Mesenchymal stem cell (in vitro differentiated cells and primary cell): ENCODE measurements at regions not wholly inside any gene's neighbourhood (a gene's known extent, or its start where the extent isn't known, plus 50 kb on each side); places are given as distances from the start of the nearest gene placed in this dataset.

Experiments used
- DNase-seq: peaks from one replicate; pipeline ENCODE4 v3.0.0-alpha.2; 2013
- H2AFZ ChIP-seq: one replicate; pipeline ENCODE4 v1.6.1; 2013; ENCODE audit warnings: low read depth, mild to moderate bottlenecking, control low read depth, inconsistent platforms, low read length, moderate library complexity
- H2AK5ac ChIP-seq: 2 replicates; pipeline ENCODE4 v1.6.1; 2013; ENCODE audit warnings: low read length, moderate library complexity, mild to moderate bottlenecking, inconsistent platforms; ENCODE audit not compliant: severe bottlenecking
- H2BK120ac ChIP-seq: one replicate; pipeline ENCODE4 v1.6.1; 2013; ENCODE audit warnings: low read depth, mild to moderate bottlenecking, inconsistent platforms, low read length, moderate library complexity
- H2BK12ac ChIP-seq, 2 experiments: one replicate each; pipeline ENCODE4 v1.6.1; 2013; ENCODE audit warnings: inconsistent platforms in 2 of 2, low read length in 2 of 2, mild to moderate bottlenecking in 2 of 2, moderate library complexity in 2 of 2, control low read depth in 1 of 2
- H2BK15ac ChIP-seq: one replicate; pipeline ENCODE4 v1.6.1; 2013; ENCODE audit warnings: mild to moderate bottlenecking, low read depth, inconsistent platforms; ENCODE audit not compliant: poor library complexity, severe bottlenecking
- H2BK5ac ChIP-seq: 2 replicates; pipeline ENCODE4 v1.6.1; 2013; ENCODE audit warnings: low read depth, mild to moderate bottlenecking, low read length, control low read depth, inconsistent platforms; ENCODE audit not compliant: poor library complexity, severe bottlenecking
- H3K14ac ChIP-seq, 2 experiments: one replicate each; pipeline ENCODE4 v1.6.1; 2013; ENCODE audit warnings: inconsistent platforms in 2 of 2, low read length in 2 of 2, control low read depth in 1 of 2, mild to moderate bottlenecking in 1 of 2, moderate library complexity in 1 of 2
- H3K18ac ChIP-seq, 2 experiments: one replicate each; pipeline ENCODE4 v1.6.1; 2013; ENCODE audit warnings: inconsistent platforms in 2 of 2, low read length in 2 of 2, control low read depth in 1 of 2, low read depth in 1 of 2, mild to moderate bottlenecking in 1 of 2
- H3K23ac ChIP-seq, 2 experiments: one replicate each; pipeline ENCODE4 v1.6.1; 2013; ENCODE audit warnings: inconsistent platforms in 2 of 2, low read length in 2 of 2, mild to moderate bottlenecking in 2 of 2, moderate library complexity in 2 of 2, control low read depth in 1 of 2
- H3K27ac ChIP-seq: 2 replicates; pipeline ENCODE4 v1.5.1; 2013; ENCODE audit warnings: mild to moderate bottlenecking, moderate library complexity, low read length, control low read depth, inconsistent platforms; ENCODE audit not compliant: poor library complexity, severe bottlenecking
- H3K27me3 ChIP-seq, 2 experiments: 2 replicates each; pipeline versions ENCODE4 v1.6.1 to v1.7.0; 2013; ENCODE audit warnings: low read length in 2 of 2, mild to moderate bottlenecking in 2 of 2, moderate library complexity in 2 of 2, control low read depth in 1 of 2, inconsistent platforms in 1 of 2; ENCODE audit not compliant: control insufficient read depth in 1 of 2, insufficient read depth in 1 of 2
- H3K36me3 ChIP-seq, 2 experiments: 2 replicates each; pipeline versions ENCODE4 v1.6.1 to v1.7.0; 2013; ENCODE audit warnings: low read length in 2 of 2, control low read depth in 1 of 2, inconsistent platforms in 1 of 2, low read depth in 1 of 2, mild to moderate bottlenecking in 1 of 2; ENCODE audit not compliant: insufficient read depth in 2 of 2, control insufficient read depth in 1 of 2
- H3K4ac ChIP-seq, 2 experiments: one replicate each; pipeline ENCODE4 v1.6.1; 2013; ENCODE audit warnings: inconsistent platforms in 2 of 2, low read length in 2 of 2, mild to moderate bottlenecking in 2 of 2, moderate library complexity in 2 of 2, control low read depth in 1 of 2, low read depth in 1 of 2
- H3K4me1 ChIP-seq: 2 replicates; pipeline ENCODE4 v1.6.1; 2013; ENCODE audit warnings: low read depth, low read length, control low read depth; ENCODE audit not compliant: control insufficient read depth, insufficient read depth
- H3K4me2 ChIP-seq: 2 replicates; pipeline ENCODE4 v1.6.1; 2013; ENCODE audit warnings: low read length, mild to moderate bottlenecking, inconsistent platforms; ENCODE audit not compliant: poor library complexity, severe bottlenecking
- H3K4me3 ChIP-seq, 2 experiments: 2 replicates each; pipeline versions ENCODE4 v1.5.1 to v1.7.0; 2013; ENCODE audit warnings: low read length in 2 of 2, mild to moderate bottlenecking in 2 of 2, control low read depth in 1 of 2, low read depth in 1 of 2; ENCODE audit not compliant: insufficient read depth in 1 of 2
- H3K79me1 ChIP-seq: replicated peaks from 2 replicates; pipeline ENCODE4 v1.6.1; 2013; ENCODE audit warnings: mild to moderate bottlenecking, control low read depth, low read length, inconsistent platforms; ENCODE audit not compliant: poor library complexity, severe bottlenecking
- H3K9ac ChIP-seq: 2 replicates; pipeline ENCODE4 v1.7.0; 2013; ENCODE audit warnings: mild to moderate bottlenecking, low read length, moderate library complexity
- H3K9me3 ChIP-seq: 2 replicates; pipeline ENCODE4 v1.7.0; 2013; ENCODE audit warnings: mild to moderate bottlenecking, low read length; ENCODE audit not compliant: control insufficient read depth
- H4K8ac ChIP-seq: one replicate; pipeline ENCODE4 v1.6.1; 2013; ENCODE audit warnings: inconsistent platforms, mild to moderate bottlenecking, low read length, moderate library complexity
- H4K91ac ChIP-seq: one replicate; pipeline ENCODE4 v1.6.1; 2013; ENCODE audit warnings: mild to moderate bottlenecking, low read length, inconsistent platforms
- WGBS: methylation state at CpG from one replicate; pipeline ENCODE4 v1.1.7; 2013; ENCODE audit warnings: mixed read lengths; 5-methylcytosine and 5-hydroxymethylcytosine counted together

GRCh38 chr9:118318770-118319431 is 614.7 kb downstream of the TLR4 start:
- Histone ChIP-seq H3K9ac (no peak overlapping the region), H2BK15ac (no peak overlapping the region), H2BK5ac (no peak overlapping the region), H3K4me3 (no peak overlapping the region), H3K27me3 (no peaks in the 10 kb centered on the region), H3K36me3 (no peaks in the 10 kb centered on the region), H2BK120ac (no peak overlapping the region), H4K8ac (no peak overlapping the region), H3K4me2 (no peak overlapping the region), H2AFZ (no peak overlapping the region), H3K4ac (no peak overlapping the region), H3K18ac (no peak overlapping the region), H3K27ac (no peak overlapping the region), H3K4me1 (no peaks in the 10 kb centered on the region), H4K91ac (no peak overlapping the region), H3K23ac (no peak overlapping the region), H3K14ac (no peak overlapping the region), H3K9me3 (no peaks in the 10 kb centered on the region), H3K79me1 (no peaks in the 10 kb centered on the region), H2AK5ac (no peak overlapping the region), H2BK12ac (no peak overlapping the region)
- no CpG with 5 or more reads among the region's 1 CpG for WGBS
- DNase-seq, result no peak

- no CpG with 5 or more reads among the region's 1 CpG for WGBS
- DNase-seq, result no peak
These were observed 617.6 kb downstream of the TLR4 start for GRCh38 chr9:118321788-118322187.

GRCh38 chr9:118324706-118325105 is 620.5 kb downstream of the TLR4 start:
- H3K4ac ChIP-seq, result no peak overlapping the region
- H3K9ac ChIP-seq, result no peak overlapping the region
- H4K8ac ChIP-seq, result no peak overlapping the region
- H3K27me3 ChIP-seq, result no peaks in the 10 kb centered on the region
- H2BK12ac ChIP-seq, result no peak overlapping the region
- H2BK15ac ChIP-seq, result no peak overlapping the region
- H2BK120ac ChIP-seq, result no peak overlapping the region
- H3K9me3 ChIP-seq, result no peaks in the 10 kb centered on the region
- no peak overlapping the region for H3K27ac ChIP-seq
- no peak for DNase-seq
- H3K4me1 ChIP-seq, result no peaks in the 10 kb centered on the region
- 95% methylated on average over 2 of the region's 2 CpGs for WGBS
- no peak overlapping the region for H3K18ac ChIP-seq
- no peak overlapping the region for H4K91ac ChIP-seq
- H3K36me3 ChIP-seq, result no peaks in the 10 kb centered on the region
- no peaks in the 10 kb centered on the region for H3K79me1 ChIP-seq
- H2AK5ac ChIP-seq, result no peak overlapping the region
- H2AFZ ChIP-seq, result no peak overlapping the region
- no peak overlapping the region for H3K23ac ChIP-seq
- H2BK5ac ChIP-seq, result no peak overlapping the region
- H3K4me3 ChIP-seq, result no peak overlapping the region
- no peak overlapping the region for H3K14ac ChIP-seq
- H3K4me2 ChIP-seq, result no peak overlapping the region

More at GRCh38 chr9:118321788-118322187, 617.6 kb downstream of the TLR4 start:
- Histone ChIP-seq H3K23ac (no peak overlapping the region), H3K4me2 (no peak overlapping the region), H3K27me3 (no peaks in the 10 kb centered on the region), H3K9ac (no peak overlapping the region), H4K8ac (no peak overlapping the region), H2AFZ (no peak overlapping the region), H3K79me1 (no peaks in the 10 kb centered on the region), H3K9me3 (no peaks in the 10 kb centered on the region), H4K91ac (no peak overlapping the region), H2BK15ac (no peak overlapping the region), H2AK5ac (no peak overlapping the region), H3K18ac (no peak overlapping the region), H3K4ac (no peak overlapping the region), H2BK12ac (no peak overlapping the region), H3K36me3 (no peaks in the 10 kb centered on the region), H2BK5ac (no peak overlapping the region), H3K4me1 (no peaks in the 10 kb centered on the region), H2BK120ac (no peak overlapping the region), H3K4me3 (no peak overlapping the region), H3K14ac (no peak overlapping the region), H3K27ac (no peak overlapping the region)

GRCh38 chr9:118325757-118326156 is 621.6 kb downstream of the TLR4 start:
- Histone ChIP-seq H3K4me1 (no peaks in the 10 kb centered on the region), H3K27me3 (no peaks in the 10 kb centered on the region), H2AFZ (no peak overlapping the region), H2BK5ac (no peak overlapping the region), H3K18ac (no peak overlapping the region), H2BK15ac (no peak overlapping the region), H3K14ac (no peak overlapping the region), H2AK5ac (no peak overlapping the region), H3K79me1 (no peaks in the 10 kb centered on the region), H3K36me3 (no peaks in the 10 kb centered on the region), H2BK12ac (no peak overlapping the region), H2BK120ac (no peak overlapping the region), H3K27ac (no peak overlapping the region), H3K9me3 (no peaks in the 10 kb centered on the region), H3K23ac (no peak overlapping the region), H4K91ac (no peak overlapping the region), H4K8ac (no peak overlapping the region), H3K4me3 (no peak overlapping the region), H3K4ac (no peak overlapping the region), H3K4me2 (no peak overlapping the region), H3K9ac (no peak overlapping the region)
- no peak for DNase-seq
- WGBS, result 86% methylated on average over 1 of the region's 2 CpGs
